ENCODE measurements at regions not wholly inside any gene's neighbourhood (a gene's known extent, or its start where the extent isn't known, plus 50 kb on each side); places are given as distances from the start of the nearest gene placed in this dataset.
"Not testable (repeated sequence)": the region's sequence is repeated elsewhere in the genome, so short reads cannot be mapped to it uniquely, and the experiment has no call there.

- DNase-seq (ENCODE audit: low spot score), result no peak
These were observed 683.6 kb upstream of the CPEB2 start for GRCh38 chr4:14318671-14319070.

GRCh38 chr4:14321723-14322122 is 680.6 kb upstream of the CPEB2 start:
- DNase-seq (ENCODE audit: low spot score), result no peak

- DNase-seq (ENCODE audit: low spot score), result no peak
These were observed 679.1 kb upstream of the CPEB2 start for GRCh38 chr4:14323191-14323590.

GRCh38 chr4:14329228-14329627 is 673.1 kb upstream of the CPEB2 start:
- DNase-seq (ENCODE audit: low spot score), result no peak

- DNase-seq (ENCODE audit: low spot score), result no peak
These were observed 668.7 kb upstream of the CPEB2 start for GRCh38 chr4:14333616-14334015.

GRCh38 chr4:14334166-14334565 is 668.1 kb upstream of the CPEB2 start:
- no peak for DNase-seq (ENCODE audit: low spot score)

GRCh38 chr4:14335872-14336271 is 666.4 kb upstream of the CPEB2 start:
- DNase-seq (ENCODE audit: low spot score), result no peak

- no peak for DNase-seq (ENCODE audit: low spot score)
These were observed 665.6 kb upstream of the CPEB2 start for GRCh38 chr4:14336656-14337055.

- DNase-seq (ENCODE audit: low spot score), result no peak
These were observed 664.2 kb upstream of the CPEB2 start for GRCh38 chr4:14337892-14338584.

- DNase-seq (ENCODE audit: low spot score), result no peak
These were observed 663.6 kb upstream of the CPEB2 start for GRCh38 chr4:14338585-14339265.

- DNase-seq (ENCODE audit: low spot score), result no peak
These were observed 662.6 kb upstream of the CPEB2 start for GRCh38 chr4:14339715-14340114.

GRCh38 chr4:14340321-14340720 is 662.0 kb upstream of the CPEB2 start:
- no peak for DNase-seq (ENCODE audit: low spot score)

- no peak for DNase-seq (ENCODE audit: low spot score)
These were observed 658.3 kb upstream of the CPEB2 start for GRCh38 chr4:14343961-14344360.

- DNase-seq (ENCODE audit: low spot score), result no peak
These were observed 656.9 kb upstream of the CPEB2 start for GRCh38 chr4:14345356-14345775.

- DNase-seq (ENCODE audit: low spot score), result no peak
These were observed 654.8 kb upstream of the CPEB2 start for GRCh38 chr4:14347526-14347925.

GRCh38 chr4:14348506-14348905 is 653.8 kb upstream of the CPEB2 start:
- DNase-seq (ENCODE audit: low spot score), result no peak

- DNase-seq (ENCODE audit: low spot score), result not testable (repeated sequence)
These were observed 643.6 kb upstream of the CPEB2 start for GRCh38 chr4:14358544-14359160.

GRCh38 chr4:14359991-14360390 is 642.3 kb upstream of the CPEB2 start:
- DNase-seq (ENCODE audit: low spot score), result no peak

GRCh38 chr4:14361084-14361483 is 641.2 kb upstream of the CPEB2 start:
- no peak for DNase-seq (ENCODE audit: low spot score)

GRCh38 chr4:14362385-14362784 is 639.9 kb upstream of the CPEB2 start:
- no peak for DNase-seq (ENCODE audit: low spot score)

GRCh38 chr4:14364953-14365536 is 637.2 kb upstream of the CPEB2 start:
- no peak for DNase-seq (ENCODE audit: low spot score)

- no peak for DNase-seq (ENCODE audit: low spot score)
These were observed 633.9 kb upstream of the CPEB2 start for GRCh38 chr4:14368391-14368790.

GRCh38 chr4:14371131-14371530 is 631.1 kb upstream of the CPEB2 start:
- no peak for DNase-seq (ENCODE audit: low spot score)
